D721Med (cell line): ENCODE measurements at regions not wholly inside any gene's neighbourhood (a gene's known extent, or its start where the extent isn't known, plus 50 kb on each side); places are given as distances from the start of the nearest gene placed in this dataset.

Experiments
- DNase-seq: peaks from one replicate; pipeline ENCODE4 v3.0.0; 2011; ENCODE audit warnings: low spot score; ENCODE audit not compliant: insufficient read length
- FAIRE-seq: peaks from 2 replicates; lab custom pipeline; 2011; peaks lifted over from hg19 to GRCh38; lab: Jason Lieb, UNC
- TF ChIP-seq, protein P1 (sequence below): IDR thresholded peaks from 2 replicates; pipeline ENCODE4 v1.5.1; 2012; ENCODE audit warnings: mild to moderate bottlenecking, control low read depth; ENCODE audit not compliant: insufficient read depth; ENCODE audit errors: missing control alignments

DNA sequence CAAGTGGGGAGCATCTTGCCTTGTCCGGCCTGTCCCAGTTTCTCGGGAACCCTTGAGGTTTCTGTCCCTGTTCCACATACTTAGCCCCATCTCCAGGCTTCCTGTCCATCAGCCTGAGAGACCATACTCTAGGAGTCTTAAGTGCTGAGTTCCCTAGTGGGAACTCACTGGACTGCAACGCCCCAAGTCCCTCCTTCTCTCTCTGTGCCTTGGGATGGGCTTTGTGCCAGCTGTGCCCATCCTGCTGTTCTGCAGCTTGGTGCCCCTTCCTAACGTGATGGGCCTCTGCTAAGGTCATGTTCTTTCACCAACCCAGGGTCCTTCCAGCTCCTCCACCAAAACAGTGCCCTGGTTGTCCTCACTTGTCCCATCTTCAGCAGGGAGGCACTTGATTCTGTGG is 222.3 kb upstream of the ANKRD55 start:
- TF ChIP-seq, protein P1, sequence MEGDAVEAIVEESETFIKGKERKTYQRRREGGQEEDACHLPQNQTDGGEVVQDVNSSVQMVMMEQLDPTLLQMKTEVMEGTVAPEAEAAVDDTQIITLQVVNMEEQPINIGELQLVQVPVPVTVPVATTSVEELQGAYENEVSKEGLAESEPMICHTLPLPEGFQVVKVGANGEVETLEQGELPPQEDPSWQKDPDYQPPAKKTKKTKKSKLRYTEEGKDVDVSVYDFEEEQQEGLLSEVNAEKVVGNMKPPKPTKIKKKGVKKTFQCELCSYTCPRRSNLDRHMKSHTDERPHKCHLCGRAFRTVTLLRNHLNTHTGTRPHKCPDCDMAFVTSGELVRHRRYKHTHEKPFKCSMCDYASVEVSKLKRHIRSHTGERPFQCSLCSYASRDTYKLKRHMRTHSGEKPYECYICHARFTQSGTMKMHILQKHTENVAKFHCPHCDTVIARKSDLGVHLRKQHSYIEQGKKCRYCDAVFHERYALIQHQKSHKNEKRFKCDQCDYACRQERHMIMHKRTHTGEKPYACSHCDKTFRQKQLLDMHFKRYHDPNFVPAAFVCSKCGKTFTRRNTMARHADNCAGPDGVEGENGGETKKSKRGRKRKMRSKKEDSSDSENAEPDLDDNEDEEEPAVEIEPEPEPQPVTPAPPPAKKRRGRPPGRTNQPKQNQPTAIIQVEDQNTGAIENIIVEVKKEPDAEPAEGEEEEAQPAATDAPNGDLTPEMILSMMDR = no peak
- FAIRE-seq = no peak
- no peak for DNase-seq

DNA sequence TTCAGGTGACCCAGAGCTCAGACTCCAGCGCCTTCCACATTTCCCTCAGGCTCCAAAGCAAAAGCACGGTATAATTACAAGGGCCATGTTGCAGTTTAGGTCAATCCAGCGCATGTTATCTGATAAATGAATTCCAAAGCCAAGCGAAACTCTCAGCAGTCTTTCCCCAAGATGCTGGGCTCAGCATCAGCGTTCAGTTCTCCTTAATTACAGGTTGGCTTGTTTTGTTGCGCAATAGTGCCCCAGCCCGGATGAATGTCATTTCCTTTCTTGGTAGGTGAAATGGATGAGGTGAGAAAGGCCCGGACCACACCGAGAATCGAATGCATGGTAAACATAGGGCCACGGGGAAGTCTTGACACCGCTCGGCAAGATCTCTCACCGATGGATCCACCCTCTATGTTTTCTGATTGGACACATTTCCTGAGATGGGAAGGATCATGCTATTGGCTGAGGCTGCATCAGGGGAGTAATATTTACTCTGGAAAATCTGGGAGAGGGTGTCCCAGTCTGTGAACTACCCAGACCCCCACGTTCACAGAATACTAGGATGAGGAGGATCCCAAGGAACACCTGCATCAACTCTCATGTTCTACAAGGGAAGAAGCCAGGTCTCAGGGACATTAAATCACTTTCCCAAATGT is 221.2 kb upstream of the ANKRD55 start:
- TF ChIP-seq, protein P1 = no peak
- FAIRE-seq = no peak
- no peak for DNase-seq

DNA sequence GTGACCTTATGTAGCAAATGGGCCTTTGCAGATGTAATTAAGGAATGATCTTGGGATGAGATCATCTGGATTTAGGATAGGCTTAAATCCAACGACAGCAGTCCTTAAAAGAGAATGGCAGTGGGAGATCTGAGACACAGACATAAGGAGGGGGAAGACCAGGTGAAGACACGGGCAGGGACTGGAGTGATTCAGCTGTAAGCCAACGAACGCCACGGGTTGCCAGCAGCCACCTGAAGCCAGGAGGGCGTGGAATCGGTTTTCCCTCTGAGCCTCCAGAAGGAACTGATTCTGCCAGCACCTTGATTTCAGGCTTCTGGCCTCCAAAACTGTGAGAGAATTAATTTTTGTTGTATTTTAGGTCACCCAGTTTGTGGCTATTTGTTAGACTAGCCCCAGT is 218.6 kb upstream of the ANKRD55 start:
- DNase-seq (no peak), FAIRE-seq (no peak)
- TF ChIP-seq, protein P1 = no peak

DNA sequence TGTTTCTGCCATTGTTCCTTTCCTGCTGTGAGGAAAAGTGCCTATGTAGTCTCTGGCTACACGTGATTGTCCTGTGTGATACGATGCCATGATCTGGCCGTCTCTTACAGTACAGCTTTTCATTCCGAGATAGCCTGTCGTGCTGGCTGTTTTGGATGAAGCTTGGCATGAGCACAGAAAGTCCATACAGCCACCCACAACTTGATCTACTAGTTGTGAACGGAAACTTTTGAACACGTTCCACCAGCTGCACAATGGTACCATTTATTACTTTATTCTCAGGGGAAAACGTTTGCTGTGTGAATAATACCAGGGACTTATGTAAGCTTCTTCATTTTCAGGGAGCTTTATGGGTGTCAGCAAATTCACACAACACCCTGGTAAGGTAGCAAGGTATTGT is 217.6 kb upstream of the ANKRD55 start:
- TF ChIP-seq, protein P1 = no peak
- FAIRE-seq (no peak), DNase-seq (no peak)

DNA sequence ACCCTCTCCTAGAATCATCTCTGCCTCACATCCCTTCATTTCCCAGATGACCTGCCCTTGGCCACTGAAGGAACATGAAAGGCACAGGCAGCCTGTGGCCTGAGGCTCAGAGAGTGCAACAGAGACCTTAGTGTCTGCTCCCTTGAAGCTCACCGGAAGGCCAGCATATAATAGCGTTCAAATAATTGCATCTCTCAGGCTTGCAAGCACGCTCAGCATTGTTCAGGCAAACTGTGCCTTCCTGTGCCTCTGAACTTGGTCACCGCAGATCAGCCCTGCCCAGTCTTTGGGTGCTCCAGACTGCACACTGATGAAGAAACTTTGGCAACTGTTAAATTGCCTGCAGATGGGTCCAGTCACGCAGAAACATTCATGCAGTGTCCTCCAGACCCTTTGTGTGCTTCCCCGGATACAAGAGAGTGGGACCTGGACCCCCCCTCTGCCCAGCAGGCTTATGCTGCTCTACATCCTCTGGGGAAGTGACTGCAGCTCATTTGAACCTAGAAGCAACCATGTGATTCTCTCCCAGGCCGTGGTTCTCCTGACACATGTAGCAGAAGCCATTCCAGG is 216.0 kb upstream of the ANKRD55 start:
- DNase-seq (no peak), FAIRE-seq (no peak)
- TF ChIP-seq, protein P1 = no peak

DNA sequence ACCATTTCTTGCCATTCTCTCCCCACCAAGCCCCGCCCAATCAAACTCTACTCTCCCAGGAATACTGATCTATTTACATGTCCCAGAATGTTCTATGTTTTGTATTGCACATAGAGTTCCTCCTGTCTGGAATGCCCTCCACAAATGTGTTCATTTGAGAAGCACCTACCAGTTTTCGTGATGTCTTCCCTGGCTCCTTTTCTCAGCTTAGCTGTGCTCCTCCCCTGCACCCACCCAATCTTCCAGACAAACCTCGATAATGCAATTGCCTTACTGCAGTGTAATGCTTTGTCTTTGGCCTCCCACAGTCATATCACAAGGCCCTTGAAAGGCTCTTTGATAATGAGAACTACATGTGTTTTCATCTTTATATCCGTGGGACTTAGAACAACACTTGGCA is 214.5 kb upstream of the ANKRD55 start:
- FAIRE-seq = no peak
- TF ChIP-seq, protein P1 = no peak
- no peak for DNase-seq

DNA sequence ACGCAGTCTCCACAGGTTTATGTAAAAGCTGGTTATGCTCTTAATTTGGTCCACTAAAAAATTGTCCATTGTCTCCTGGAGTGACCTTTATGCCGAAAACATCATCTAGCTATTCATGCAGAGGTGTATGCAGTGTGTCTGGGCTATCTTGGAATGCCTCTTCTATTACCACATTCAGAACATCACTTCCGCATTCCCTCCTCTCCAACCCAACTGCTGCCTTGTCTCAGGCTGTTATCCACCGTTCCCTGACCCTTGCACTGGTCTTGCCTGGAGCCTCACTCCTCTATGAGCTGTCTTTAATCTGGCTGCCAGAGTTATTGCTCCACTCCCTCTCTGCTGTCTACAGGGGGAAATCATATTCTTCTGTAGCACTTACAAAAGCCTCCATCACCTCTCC is 214.1 kb upstream of the ANKRD55 start:
- no peak for FAIRE-seq
- TF ChIP-seq, protein P1 = no peak
- DNase-seq = no peak
